CD14-positive monocyte (primary cell): ENCODE measurements at regions not wholly inside any gene's neighbourhood (a gene's known extent, or its start where the extent isn't known, plus 50 kb on each side); places are given as distances from the start of the nearest gene placed in this dataset.
"Not testable (repeated sequence)": the region's sequence is repeated elsewhere in the genome, so short reads cannot be mapped to it uniquely, and the experiment has no call there.

ENCODE experiments used
- DNase-seq, 3 donors: peaks; one replicate each; pipeline ENCODE4 v3.0.0-alpha.2; 2011 to 2022
- H2AFZ ChIP-seq: 2 replicates; pipeline ENCODE4 v1.6.0; 2012; ENCODE audit warnings: mild to moderate bottlenecking, low read depth, low read length, inconsistent platforms; ENCODE audit not compliant: insufficient read depth, poor library complexity, severe bottlenecking
- H3K27ac ChIP-seq, 2 donors: 1 replicate in 1 of 2; 2 replicates in 1 of 2; pipeline ENCODE4 v1.5.1; 2012 to 2013; ENCODE audit warnings: low read length in 2 of 2, control low read depth in 1 of 2, inconsistent platforms in 1 of 2, low read depth in 1 of 2, mild to moderate bottlenecking in 1 of 2
- H3K27me3 ChIP-seq, 2 donors: one replicate each; pipeline versions ENCODE4 v1.6.0 to v1.6.1; 2011 to 2013; ENCODE audit warnings: low read length in 2 of 2; ENCODE audit not compliant: control insufficient read depth in 2 of 2, insufficient read depth in 2 of 2
- H3K36me3 ChIP-seq, 2 donors: replicated peaks in 1 of 2; 1 replicate in 1 of 2; 2 replicates in 1 of 2; pipeline versions ENCODE4 v1.5.1 to v1.6.1; 2012 to 2013; ENCODE audit warnings: low read length in 2 of 2, control low read depth in 1 of 2, inconsistent platforms in 1 of 2, mild to moderate bottlenecking in 1 of 2; ENCODE audit not compliant: insufficient read depth in 2 of 2, control insufficient read depth in 1 of 2
- H3K4me1 ChIP-seq, 2 donors: 1 replicate in 1 of 2; 2 replicates in 1 of 2; pipeline versions ENCODE4 v1.5.1 to v1.6.1; 2012 to 2013; ENCODE audit warnings: low read length in 2 of 2, control low read depth in 1 of 2, inconsistent platforms in 1 of 2, mild to moderate bottlenecking in 1 of 2, moderate library complexity in 1 of 2; ENCODE audit not compliant: insufficient read depth in 2 of 2, control insufficient read depth in 1 of 2
- H3K4me2 ChIP-seq: replicated peaks from 2 replicates; pipeline ENCODE3; 2012; ENCODE audit warnings: low read length, moderate library complexity, mild to moderate bottlenecking; ENCODE audit not compliant: poor library complexity, severe bottlenecking; ENCODE audit errors: extremely low read depth
- H3K4me3 ChIP-seq, 3 experiments: fragments of 200-600 bp in 1 of 3; sonication (generic) in 1 of 3; replicated peaks in 1 of 3; 1 replicate in 2 of 3; 2 replicates in 1 of 3; pipeline ENCODE4 v1.5.1; 2011 to 2013; ENCODE audit warnings: low read length in 3 of 3, mild to moderate bottlenecking in 3 of 3, control low read depth in 2 of 3, low read depth in 2 of 3, inconsistent platforms in 1 of 3, moderate library complexity in 1 of 3
- H3K79me2 ChIP-seq: 2 replicates; pipeline ENCODE4 v1.6.0; 2012; ENCODE audit warnings: mild to moderate bottlenecking, control low read depth, inconsistent platforms, low read length, moderate library complexity; ENCODE audit not compliant: insufficient read depth
- H3K9ac ChIP-seq: 2 replicates; pipeline ENCODE4 v1.6.0; 2017; ENCODE audit warnings: low read length, mild to moderate bottlenecking; ENCODE audit not compliant: insufficient read depth, poor library complexity, severe bottlenecking
- H3K9me3 ChIP-seq, 2 donors: replicated peaks in 1 of 2; 1 replicate in 1 of 2; 2 replicates in 1 of 2; pipeline versions ENCODE4 v1.5.1 to v1.6.1; 2012 to 2013; ENCODE audit warnings: low read length in 2 of 2, control low read depth in 1 of 2; ENCODE audit not compliant: control insufficient read depth in 1 of 2, insufficient read depth in 1 of 2
- H4K20me1 ChIP-seq: 2 replicates; pipeline ENCODE4 v1.6.0; 2012; ENCODE audit warnings: mild to moderate bottlenecking, low read length, control low read depth, moderate library complexity; ENCODE audit not compliant: insufficient read depth
- H3K27ac Mint-ChIP-seq, 7 donors: one replicate each; pipeline ENCODE4 v1.8.0; 2020; ENCODE audit warnings: mild to moderate bottlenecking in 7 of 7, mixed read lengths in 7 of 7, moderate library complexity in 6 of 7, inconsistent platforms in 2 of 7
- H3K27me3 Mint-ChIP-seq, 3 donors: one replicate each; pipeline ENCODE4 v1.8.0; 2021 to 2022; ENCODE audit warnings: low read depth in 3 of 3, mild to moderate bottlenecking in 3 of 3, mixed read lengths in 3 of 3, moderate library complexity in 3 of 3, inconsistent platforms in 1 of 3
- H3K36me3 Mint-ChIP-seq, 2 donors: one replicate each; pipeline ENCODE4 v1.8.0; 2020; ENCODE audit warnings: mixed read lengths in 2 of 2, inconsistent platforms in 1 of 2, mild to moderate bottlenecking in 1 of 2
- H3K4me1 Mint-ChIP-seq: one replicate; pipeline ENCODE4 v1.8.0; 2020; ENCODE audit warnings: mild to moderate bottlenecking, mixed read lengths
- H3K4me3 Mint-ChIP-seq, 2 donors: one replicate each; pipeline ENCODE4 v1.8.0; 2020; ENCODE audit warnings: mild to moderate bottlenecking in 2 of 2, mixed read lengths in 2 of 2, moderate library complexity in 1 of 2
- H3K9me3 Mint-ChIP-seq, 7 donors: one replicate each; pipeline ENCODE4 v1.8.0; 2020 to 2022; ENCODE audit warnings: mixed read lengths in 7 of 7, mild to moderate bottlenecking in 6 of 7, moderate library complexity in 6 of 7, inconsistent platforms in 2 of 7
- CTCF ChIP-seq: fragments of 200-600 bp; IDR thresholded peaks from one replicate; pipeline ENCODE4 v1.8.0; 2022; ENCODE audit warnings: antibody characterized with exemption, mild to moderate bottlenecking
- WGBS: methylation state at CpG from one replicate; pipeline ENCODE4 v1.1.5; 2013; ENCODE audit warnings: missing lambda C conversion rate; ENCODE audit not compliant: insufficient coverage; 5-methylcytosine and 5-hydroxymethylcytosine counted together
- intact Hi-C, 2 donors: fragments of 100-400 bp; cut with micrococcal nuclease; formaldehyde crosslinking; loops; one replicate each; pipeline versions ENCODE4 v1.15.0 to v1.15.1; 2023

DNA sequence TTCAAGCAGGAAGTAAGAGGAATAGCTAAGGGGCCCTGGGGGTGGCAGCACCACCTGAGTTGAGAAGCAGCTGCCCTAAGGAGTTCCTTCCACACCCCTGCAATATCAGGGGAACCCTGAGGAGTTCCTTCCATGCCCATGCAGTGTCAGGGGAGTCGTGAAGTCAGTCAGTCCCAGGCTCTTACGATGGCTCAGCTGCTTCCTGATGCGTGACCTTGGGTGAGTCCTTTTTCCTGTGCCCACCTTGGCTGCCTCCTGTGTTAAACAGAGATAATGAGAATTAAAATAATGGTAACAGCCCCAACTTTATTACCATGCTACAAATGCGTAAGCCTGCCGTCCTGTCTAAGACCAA, 181.1 kb downstream of the MIAT start:
- no peak for TF ChIP-seq CTCF
- H3K36me3 Mint-ChIP-seq, result no peaks in the 10 kb centered on the region

DNA sequence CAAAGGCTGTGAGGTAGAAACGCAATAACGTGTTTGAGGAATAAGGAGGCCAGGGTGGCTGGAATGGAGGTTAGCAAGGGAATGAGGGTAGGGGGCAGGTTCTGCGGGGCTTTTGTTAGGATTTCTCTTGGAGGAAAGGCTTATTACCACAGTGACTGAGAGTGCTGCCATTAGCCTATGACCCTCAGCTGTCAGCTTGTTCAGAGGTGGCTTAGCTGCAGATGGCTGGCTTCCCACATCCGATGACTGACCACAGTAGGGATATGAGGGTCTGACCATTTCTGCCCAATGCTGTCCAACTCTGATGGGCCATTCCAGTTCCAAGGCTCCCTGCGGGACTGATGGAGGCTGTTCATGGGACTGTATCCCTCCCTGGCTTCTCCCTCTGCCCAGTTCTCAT, 181.8 kb downstream of the MIAT start:
- TF ChIP-seq CTCF, result no peak
- intact Hi-C loops, result no loop called here
- Mint-ChIP-seq H3K27ac (no peak overlapping the region), H3K36me3 (no peaks in the 10 kb centered on the region), H3K4me1 (no peaks in the 10 kb centered on the region), H3K27me3 (peaks cover 0 to 3% (median 1%) of the 10 kb centered on the region in 3 donors), H3K4me3 (no peak overlapping the region), H3K9me3 (peaks cover 0 to 2% (median 0%) of the 10 kb centered on the region in 7 donors)
- WGBS, result 98% methylated on average over 4 of the region's 5 CpGs
- Histone ChIP-seq H3K9ac (no peak overlapping the region), H3K36me3 (no peaks in the 10 kb centered on the region), H3K27ac (no peak overlapping the region), H3K4me1 (no peaks in the 10 kb centered on the region), H3K4me3 (no peak overlapping the region), H3K9me3 (no peaks in the 10 kb centered on the region), H4K20me1 (no peaks in the 10 kb centered on the region), H3K4me2 (no peak overlapping the region), H2AFZ (no peak overlapping the region), H3K27me3 (no peaks in the 10 kb centered on the region), H3K79me2 (no peaks in the 10 kb centered on the region)
- DNase-seq, result no peak

More for the DNA sequence above, 181.1 kb downstream of the MIAT start:
- no peaks in the 10 kb centered on the region for H3K36me3 ChIP-seq
- H4K20me1 ChIP-seq, result no peaks in the 10 kb centered on the region
- peaks cover 1 to 4% (median 3%) of the 10 kb centered on the region in 3 donors for H3K27me3 Mint-ChIP-seq
- no peak overlapping the region for H3K4me3 ChIP-seq
- H3K27ac Mint-ChIP-seq, result no peak overlapping the region
- no peak overlapping the region for H2AFZ ChIP-seq
- H3K27ac ChIP-seq, result no peak overlapping the region
- H3K9me3 Mint-ChIP-seq, result peaks cover 0 to 2% (median 0%) of the 10 kb centered on the region in 7 donors
- H3K9ac ChIP-seq, result no peak overlapping the region
- no peak for DNase-seq
- H3K4me3 Mint-ChIP-seq, result no peak overlapping the region
- H3K27me3 ChIP-seq, result no peaks in the 10 kb centered on the region
- no peak overlapping the region for H3K4me2 ChIP-seq
- H3K79me2 ChIP-seq, result no peaks in the 10 kb centered on the region
- no CpG with 5 or more reads among the region's 5 CpGs for WGBS
- H3K4me1 Mint-ChIP-seq, result no peaks in the 10 kb centered on the region
- H3K9me3 ChIP-seq, result no peaks in the 10 kb centered on the region
- intact Hi-C loops, result no loop called here
- H3K4me1 ChIP-seq, result no peaks in the 10 kb centered on the region

DNA sequence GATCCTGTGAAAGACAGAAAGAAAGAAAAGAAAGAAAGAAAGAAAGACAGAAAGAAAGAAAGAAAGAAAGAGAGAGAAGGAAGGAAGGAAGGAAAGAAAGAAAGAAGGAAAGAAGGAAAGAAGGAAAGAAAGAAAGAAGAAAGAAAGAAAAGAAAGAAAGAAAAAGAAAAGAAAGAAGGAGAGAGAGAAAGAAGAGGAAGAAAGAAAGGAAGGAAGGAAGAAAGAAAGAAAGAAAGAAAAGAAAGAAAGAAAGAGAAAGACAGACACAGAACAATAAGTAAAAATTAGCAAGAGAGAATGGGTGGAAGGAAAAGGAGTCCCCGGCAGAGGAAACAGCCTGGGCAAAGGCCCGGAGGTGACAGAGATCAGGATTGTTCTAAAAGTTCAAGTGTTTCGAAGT, 183.4 kb downstream of the MIAT start:
- H3K36me3 Mint-ChIP-seq, H3K9me3 Mint-ChIP-seq, H3K4me2 ChIP-seq, H4K20me1 ChIP-seq, H3K4me1 Mint-ChIP-seq, H3K27ac Mint-ChIP-seq, H3K9me3 ChIP-seq, H3K4me1 ChIP-seq, H3K36me3 ChIP-seq, H3K27me3 Mint-ChIP-seq, H3K27ac ChIP-seq, DNase-seq, H3K4me3 Mint-ChIP-seq, H3K9ac ChIP-seq, H3K4me3 ChIP-seq, H3K79me2 ChIP-seq, H2AFZ ChIP-seq, H3K27me3 ChIP-seq, intact Hi-C loops: not testable (repeated sequence)
- WGBS, result 93% methylated on average over 3 of the region's 3 CpGs
